ENCODE measurements at regions not wholly inside any gene's neighbourhood (a gene's known extent, or its start where the extent isn't known, plus 50 kb on each side); places are given as distances from the start of the nearest gene placed in this dataset.

- 32% methylated on average over 12 of the region's 30 CpGs; no CpG with 5 or more reads in 1 of the 2 experiments for WGBS, 2 experiments (ENCODE audit: extremely low coverage in 2 of 2, insufficient read length in 1 of 2)
- H3K56ac ChIP-seq (ENCODE audit: extremely low read depth, insufficient read depth, low read length) = no peak overlapping the region
- H2AK5ac ChIP-seq (ENCODE audit: low read depth, low read length) = no peak overlapping the region
- no peak overlapping the region for H3K18ac ChIP-seq (ENCODE audit: low read depth, low read length)
- H3K9ac ChIP-seq (ENCODE audit: low read depth, low read length) = no peak overlapping the region
- no peak overlapping the region for H3K14ac ChIP-seq (replicated peaks; ENCODE audit: low read depth, low read length)
- H4K20me1 ChIP-seq (ENCODE audit: insufficient read depth, low read length) = no peaks in the 10 kb centered on the region
- no peak overlapping the region; the same call in 1 of the 2 replicates for H2BK120ac ChIP-seq (ENCODE audit: low read depth, low read length)
- no peak overlapping the region for H2BK15ac ChIP-seq (ENCODE audit: low read depth, low read length)
- H3K23ac ChIP-seq (ENCODE audit: low read depth, low read length) = no peak overlapping the region
- H3K9me3 ChIP-seq (ENCODE audit: control insufficient read depth, insufficient read depth, low read length) = no peaks in the 10 kb centered on the region
- no peaks in the 10 kb centered on the region; the same call in 1 of the 2 replicates for H3K9me1 ChIP-seq (ENCODE audit: insufficient read depth, low read length)
- TF ChIP-seq, protein P1, sequence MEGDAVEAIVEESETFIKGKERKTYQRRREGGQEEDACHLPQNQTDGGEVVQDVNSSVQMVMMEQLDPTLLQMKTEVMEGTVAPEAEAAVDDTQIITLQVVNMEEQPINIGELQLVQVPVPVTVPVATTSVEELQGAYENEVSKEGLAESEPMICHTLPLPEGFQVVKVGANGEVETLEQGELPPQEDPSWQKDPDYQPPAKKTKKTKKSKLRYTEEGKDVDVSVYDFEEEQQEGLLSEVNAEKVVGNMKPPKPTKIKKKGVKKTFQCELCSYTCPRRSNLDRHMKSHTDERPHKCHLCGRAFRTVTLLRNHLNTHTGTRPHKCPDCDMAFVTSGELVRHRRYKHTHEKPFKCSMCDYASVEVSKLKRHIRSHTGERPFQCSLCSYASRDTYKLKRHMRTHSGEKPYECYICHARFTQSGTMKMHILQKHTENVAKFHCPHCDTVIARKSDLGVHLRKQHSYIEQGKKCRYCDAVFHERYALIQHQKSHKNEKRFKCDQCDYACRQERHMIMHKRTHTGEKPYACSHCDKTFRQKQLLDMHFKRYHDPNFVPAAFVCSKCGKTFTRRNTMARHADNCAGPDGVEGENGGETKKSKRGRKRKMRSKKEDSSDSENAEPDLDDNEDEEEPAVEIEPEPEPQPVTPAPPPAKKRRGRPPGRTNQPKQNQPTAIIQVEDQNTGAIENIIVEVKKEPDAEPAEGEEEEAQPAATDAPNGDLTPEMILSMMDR (conservative IDR thresholded peaks at IDR 0.05; ENCODE audit: low read depth, low read length) = 0 out of 2 replicates have a peak, but pooled peaks have one; percentile 14
- TF ChIP-seq RAD21 (IDR thresholded peaks at IDR 0.05; ENCODE audit: low read length) = no peak
- no peaks in the 10 kb centered on the region for H3K36me3 ChIP-seq (ENCODE audit: control insufficient read depth, insufficient read depth, low read length)
- ATAC-seq (ENCODE audit: low read depth) = peak; percentile 93
- H4K5ac ChIP-seq (ENCODE audit: low read depth, low read length) = no peak overlapping the region
- H2AK9ac ChIP-seq (replicated peaks; ENCODE audit: low read depth, low read length, poor library complexity) = no peak overlapping the region
- no peak overlapping the region for H2BK5ac ChIP-seq (ENCODE audit: low read depth, low read length, poor library complexity, severe bottlenecking)
- no peak overlapping the region for H3K4me3 ChIP-seq (ENCODE audit: insufficient read depth, low read depth, low read length)
- H3K4ac ChIP-seq (ENCODE audit: low read depth, low read length) = no peak overlapping the region
- no peak overlapping the region; the same call in 1 of the 2 replicates for H2BK20ac ChIP-seq (ENCODE audit: low read depth, low read length)
- H2AFZ ChIP-seq (replicated peaks; ENCODE audit: low read length, poor library complexity) = peak overlapping the region; percentile 79
- no peak overlapping the region for H3K4me2 ChIP-seq (ENCODE audit: low read depth, low read length)
- H3K27ac ChIP-seq (ENCODE audit: insufficient read depth, low read length) = no peak overlapping the region
- DNase-seq = peak; percentile 72
- 0 out of 2 replicates have a peak, but pooled peaks cover 2% of the 10 kb centered on the region for H3K4me1 ChIP-seq (ENCODE audit: control insufficient read depth, insufficient read depth, low read length)
- dilution Hi-C loops (cut with HindIII; ENCODE audit: low sequenced_read_pairs, unreplicated experiment) = no loop called here
- H3K27me3 ChIP-seq (ENCODE audit: control insufficient read depth, insufficient read depth, low read length) = peaks cover 6% of the 10 kb centered on the region
- POLR2A ChIA-PET (ENCODE audit: unreplicated experiment) = interaction anchor here (0.6 kb wide), 1 partner anchor 37 kb away, joined by 4 read pairs; no protein-coding TSS in a partner anchor
- no TSS peak for BruUV-seq (replicated peaks)
- no peaks in the 10 kb centered on the region for H3K79me1 ChIP-seq (ENCODE audit: low read depth in 1 of 2, low read length in 2 of 2)
- H4K91ac ChIP-seq (ENCODE audit: insufficient read depth, low read depth, low read length) = no peak overlapping the region
- CTCF ChIA-PET = interaction anchor here (0.6 to 1.6 kb wide), 2 partner anchors 14 to 38 kb away, joined by 3 to 4 read pairs; no protein-coding TSS in a partner anchor
- in situ Hi-C loops (cut with MboI; ENCODE audit: low sequenced_read_pairs) = no loop called here
- intact Hi-C loops (cut with micrococcal nuclease) = no loop called here
- H4K8ac ChIP-seq (ENCODE audit: low read depth in 2 of 2, low read length in 2 of 2) = peak overlapping the region in 1 of 2 experiments; percentile 47; a peak in 1 of 4 replicates
These were observed 118.1 kb upstream of the SMIM23 start for GRCh38 chr5:171667341-171668096.
